Mesendoderm (in vitro differentiated cells): ENCODE measurements at regions not wholly inside any gene's neighbourhood (a gene's known extent, or its start where the extent isn't known, plus 50 kb on each side); places are given as distances from the start of the nearest gene placed in this dataset.

ENCODE experiments used
- DNase-seq: peaks from one replicate; pipeline ENCODE4 v3.0.0; 2013
- H2AK5ac ChIP-seq: 2 replicates; pipeline ENCODE4 v1.6.1; 2013; ENCODE audit warnings: low read length, inconsistent platforms
- H2BK120ac ChIP-seq: 2 replicates; pipeline ENCODE4 v1.6.1; 2013; ENCODE audit warnings: low read depth, mild to moderate bottlenecking, low read length, moderate library complexity, mixed read lengths
- H2BK15ac ChIP-seq: replicated peaks from 2 replicates; pipeline ENCODE4 v1.6.1; 2013; ENCODE audit warnings: low read depth, mild to moderate bottlenecking, moderate library complexity
- H2BK5ac ChIP-seq: 2 replicates; pipeline ENCODE4 v1.6.1; 2013; ENCODE audit warnings: low read length, inconsistent platforms
- H3K18ac ChIP-seq: 2 replicates; pipeline ENCODE4 v1.6.1; 2013; ENCODE audit warnings: mild to moderate bottlenecking, low read length, mixed read lengths
- H3K23ac ChIP-seq: one replicate; pipeline ENCODE4 v1.6.1; 2013; ENCODE audit warnings: low read length
- H3K27ac ChIP-seq: 2 replicates; pipeline ENCODE4 v1.5.1; 2013; ENCODE audit warnings: low read depth, mild to moderate bottlenecking, inconsistent platforms, low read length, moderate library complexity
- H3K27me3 ChIP-seq: 2 replicates; pipeline ENCODE4 v1.6.1; 2013; ENCODE audit warnings: low read length, control low read depth, mild to moderate bottlenecking, inconsistent platforms; ENCODE audit not compliant: insufficient read depth, poor library complexity
- H3K36me3 ChIP-seq: 2 replicates; pipeline ENCODE4 v1.6.1; 2013; ENCODE audit warnings: low read length, inconsistent platforms; ENCODE audit not compliant: control insufficient read depth, insufficient read depth
- H3K4ac ChIP-seq: one replicate; pipeline ENCODE4 v1.6.1; 2013; ENCODE audit warnings: low read depth, mild to moderate bottlenecking, low read length, moderate library complexity
- H3K4me1 ChIP-seq: 2 replicates; pipeline ENCODE4 v1.6.1; 2013; ENCODE audit warnings: low read depth, low read length, inconsistent platforms; ENCODE audit not compliant: control insufficient read depth
- H3K4me2 ChIP-seq: 2 replicates; pipeline ENCODE4 v1.6.1; 2013; ENCODE audit warnings: low read length
- H3K4me3 ChIP-seq: 2 replicates; pipeline ENCODE4 v1.5.1; 2013; ENCODE audit warnings: mild to moderate bottlenecking, low read length
- H3K56ac ChIP-seq: one replicate; pipeline ENCODE4 v1.6.1; 2013; ENCODE audit warnings: low read length
- H3K79me1 ChIP-seq: 2 replicates; pipeline ENCODE4 v1.6.1; 2013; ENCODE audit warnings: low read length, inconsistent platforms
- H3K79me2 ChIP-seq: 2 replicates; pipeline ENCODE4 v1.6.1; 2013; ENCODE audit warnings: mild to moderate bottlenecking, low read length; ENCODE audit not compliant: control insufficient read depth, insufficient read depth
- H3K9ac ChIP-seq: 2 replicates; pipeline ENCODE4 v1.6.1; 2013; ENCODE audit warnings: low read length, inconsistent platforms
- H4K5ac ChIP-seq: one replicate; pipeline ENCODE4 v1.6.1; 2013; ENCODE audit warnings: low read length
- H4K8ac ChIP-seq: one replicate; pipeline ENCODE4 v1.6.1; 2013; ENCODE audit warnings: low read depth, mild to moderate bottlenecking, control low read depth, low read length, moderate library complexity
- WGBS: extraction: QIAGEN DNeasy Blood & Tissue Kit; methylation state at CpG from one replicate; pipeline ENCODE4 v1.1.7; 2013; ENCODE audit warnings: low lambda C conversion rate, missing lambda C conversion rate; ENCODE audit not compliant: insufficient coverage; ENCODE audit errors: extremely low coverage; 5-methylcytosine and 5-hydroxymethylcytosine counted together

DNA sequence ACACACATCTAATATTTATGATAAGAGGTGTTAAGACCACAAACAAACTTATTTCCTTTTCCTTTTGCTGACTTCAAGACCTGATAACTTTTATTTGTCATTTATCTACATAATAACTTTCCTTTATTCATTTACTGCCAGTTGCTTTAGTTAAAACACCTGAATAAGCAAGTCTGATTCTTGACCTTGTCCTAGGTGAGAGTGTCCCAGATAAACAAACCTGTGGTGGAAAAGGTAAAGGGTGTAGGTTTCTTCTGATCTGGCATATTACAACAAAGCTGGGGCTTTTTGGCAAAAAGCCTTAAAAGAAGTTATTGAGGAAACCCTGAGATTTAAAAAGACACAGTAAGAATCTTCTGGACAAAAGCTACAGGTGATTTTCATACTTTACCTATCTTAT, 191.5 kb downstream of the ZBBX start:
- Histone ChIP-seq H3K27me3 (no peaks in the 10 kb centered on the region), H3K56ac (no peak overlapping the region), H2BK120ac (no peak overlapping the region), H3K4me1 (no peaks in the 10 kb centered on the region), H3K36me3 (no peaks in the 10 kb centered on the region), H3K23ac (no peak overlapping the region), H2AK5ac (no peak overlapping the region), H2BK15ac (no peak overlapping the region), H2BK5ac (no peak overlapping the region), H3K27ac (no peak overlapping the region), H4K8ac (no peak overlapping the region), H4K5ac (no peak overlapping the region), H3K18ac (no peak overlapping the region), H3K9ac (no peak overlapping the region), H3K4me2 (no peak overlapping the region), H3K4ac (no peak overlapping the region), H3K79me1 (no peaks in the 10 kb centered on the region), H3K4me3 (no peak overlapping the region), H3K79me2 (no peaks in the 10 kb centered on the region)
- DNase-seq: no peak

DNA sequence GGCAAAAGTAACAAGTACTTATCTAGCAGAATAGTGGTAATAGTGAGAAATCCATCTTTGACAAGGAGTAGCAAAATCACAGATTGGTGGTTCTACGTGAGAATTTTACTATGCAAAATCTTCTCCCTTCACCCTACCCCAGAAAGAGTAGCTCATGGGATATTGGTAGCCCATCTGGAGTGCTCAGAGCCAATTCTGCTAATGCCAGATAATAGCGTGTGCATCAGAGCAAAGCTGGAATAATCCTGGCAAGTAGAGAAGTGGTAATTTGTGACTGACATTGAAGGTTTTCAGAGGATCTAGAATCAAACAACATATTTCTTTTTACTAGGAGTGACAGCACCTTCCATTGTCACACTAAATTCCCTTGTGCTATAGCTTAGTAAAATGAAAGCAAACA, 192.9 kb downstream of the ZBBX start:
- Histone ChIP-seq H3K4ac (no peak overlapping the region), H4K8ac (no peak overlapping the region), H3K27me3 (no peaks in the 10 kb centered on the region), H4K5ac (no peak overlapping the region), H2BK5ac (no peak overlapping the region), H3K79me1 (no peaks in the 10 kb centered on the region), H3K23ac (no peak overlapping the region), H3K56ac (no peak overlapping the region), H3K27ac (no peak overlapping the region), H3K18ac (no peak overlapping the region), H2AK5ac (no peak overlapping the region), H3K4me3 (no peak overlapping the region), H3K4me1 (no peaks in the 10 kb centered on the region), H3K4me2 (no peak overlapping the region), H2BK120ac (no peak overlapping the region), H3K9ac (no peak overlapping the region), H3K79me2 (no peaks in the 10 kb centered on the region), H3K36me3 (no peaks in the 10 kb centered on the region), H2BK15ac (no peak overlapping the region)
- WGBS: no CpG with 5 or more reads among the region's 2 CpGs
- DNase-seq: no peak

DNA sequence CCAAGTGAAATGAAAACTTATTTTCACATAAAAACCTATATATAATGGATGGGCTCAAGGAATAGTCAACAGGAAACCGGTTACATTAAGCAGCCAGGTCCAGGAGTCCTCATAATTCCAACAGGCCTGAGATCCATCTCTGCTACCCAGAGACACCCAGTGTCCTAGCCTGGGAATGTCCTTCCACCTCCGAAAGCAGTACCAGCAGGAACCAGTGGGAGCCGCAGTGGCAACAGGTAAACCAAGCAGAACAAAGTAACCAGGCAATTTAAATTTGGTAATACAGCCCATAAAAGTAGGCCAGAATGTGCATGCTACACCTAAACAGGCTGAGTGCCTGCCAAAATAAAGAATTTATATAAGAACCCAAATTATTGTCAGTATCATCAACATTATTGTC, 195.6 kb downstream of the ZBBX start:
- Histone ChIP-seq H2BK120ac (no peak overlapping the region), H3K4me3 (no peak overlapping the region), H4K5ac (no peak overlapping the region), H2BK15ac (no peak overlapping the region), H3K79me1 (no peaks in the 10 kb centered on the region), H3K4me1 (no peaks in the 10 kb centered on the region), H2AK5ac (no peak overlapping the region), H3K18ac (no peak overlapping the region), H3K79me2 (no peaks in the 10 kb centered on the region), H2BK5ac (no peak overlapping the region), H3K9ac (no peak overlapping the region), H3K4ac (no peak overlapping the region), H4K8ac (no peak overlapping the region), H3K27me3 (no peaks in the 10 kb centered on the region), H3K27ac (no peak overlapping the region), H3K56ac (no peak overlapping the region), H3K23ac (no peak overlapping the region), H3K36me3 (no peaks in the 10 kb centered on the region), H3K4me2 (no peak overlapping the region)
- DNase-seq: peak; percentile 68
- no CpG with 5 or more reads among the region's 3 CpGs for WGBS

DNA sequence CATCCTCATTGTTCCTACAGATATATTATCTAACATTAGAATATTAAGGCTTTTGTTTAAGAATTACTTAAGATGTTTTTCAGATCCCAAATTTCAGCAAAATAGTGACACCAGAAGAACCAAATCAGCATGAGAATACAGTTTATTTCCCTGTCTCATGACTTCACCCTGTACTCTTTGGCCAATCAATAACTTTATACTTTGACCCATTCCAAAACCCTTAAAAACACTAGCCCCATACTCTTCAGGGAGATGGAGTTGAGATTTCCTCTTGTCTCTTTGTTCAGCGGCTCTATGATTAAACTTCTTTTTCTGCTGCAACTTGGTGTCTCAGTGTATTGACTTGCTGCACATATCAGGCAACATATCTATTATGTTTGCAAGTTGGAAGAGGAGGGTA, 207.7 kb downstream of the ZBBX start:
- DNase-seq: no peak
- WGBS: no CpG with 5 or more reads among the region's 1 CpG

DNA sequence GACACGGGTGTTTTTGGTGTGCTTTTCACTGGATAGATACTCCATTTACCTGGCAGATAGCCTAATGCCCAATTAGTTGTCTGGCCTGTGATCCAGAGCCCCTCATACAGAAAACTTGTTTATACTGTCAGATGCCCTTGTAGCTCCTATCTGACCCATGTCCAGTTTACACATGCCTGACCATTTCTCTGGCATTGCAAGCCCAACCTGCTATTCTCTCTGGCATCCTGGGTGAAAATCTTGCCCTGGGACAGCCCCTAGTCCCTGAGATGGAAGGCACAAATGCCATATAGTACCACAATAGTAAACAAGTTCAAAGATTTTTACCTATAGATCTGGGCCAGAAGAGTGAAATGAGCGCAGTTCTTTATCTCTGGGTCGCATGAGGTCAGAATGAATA, 212.6 kb downstream of the ZBBX start:
- H3K9ac ChIP-seq: no peak overlapping the region
- H3K27ac ChIP-seq: no peak overlapping the region
- WGBS: no CpG with 5 or more reads among the region's 3 CpGs
- H3K36me3 ChIP-seq: no peaks in the 10 kb centered on the region
- no peak overlapping the region for H3K56ac ChIP-seq
- no peak overlapping the region for H4K5ac ChIP-seq
- DNase-seq: no peak
- no peak overlapping the region for H2AK5ac ChIP-seq
- H3K4me2 ChIP-seq: no peak overlapping the region
- H2BK15ac ChIP-seq: no peak overlapping the region
- H3K79me2 ChIP-seq: no peaks in the 10 kb centered on the region
- H3K23ac ChIP-seq: no peak overlapping the region
- no peak overlapping the region for H3K4ac ChIP-seq
- no peak overlapping the region for H4K8ac ChIP-seq
- no peak overlapping the region for H3K4me3 ChIP-seq
- H3K79me1 ChIP-seq: no peaks in the 10 kb centered on the region
- no peak overlapping the region for H3K18ac ChIP-seq
- no peaks in the 10 kb centered on the region for H3K27me3 ChIP-seq
- H2BK120ac ChIP-seq: no peak overlapping the region
- no peak overlapping the region for H2BK5ac ChIP-seq
- H3K4me1 ChIP-seq: no peaks in the 10 kb centered on the region

More for the DNA sequence above, 207.7 kb downstream of the ZBBX start:
- H2AK5ac ChIP-seq: no peak overlapping the region
- no peak overlapping the region for H3K23ac ChIP-seq
- H4K5ac ChIP-seq: no peak overlapping the region
- no peaks in the 10 kb centered on the region for H3K4me1 ChIP-seq
- H3K27me3 ChIP-seq: no peaks in the 10 kb centered on the region
- no peaks in the 10 kb centered on the region for H3K79me1 ChIP-seq
- no peaks in the 10 kb centered on the region for H3K36me3 ChIP-seq
- no peak overlapping the region for H3K56ac ChIP-seq
- H3K4me3 ChIP-seq: no peak overlapping the region
- no peak overlapping the region for H3K9ac ChIP-seq
- H2BK5ac ChIP-seq: no peak overlapping the region
- H4K8ac ChIP-seq: no peak overlapping the region
- no peaks in the 10 kb centered on the region for H3K79me2 ChIP-seq
- H3K4ac ChIP-seq: no peak overlapping the region
- H2BK120ac ChIP-seq: no peak overlapping the region
- H3K18ac ChIP-seq: no peak overlapping the region
- H3K4me2 ChIP-seq: no peak overlapping the region
- H2BK15ac ChIP-seq: no peak overlapping the region
- H3K27ac ChIP-seq: no peak overlapping the region

DNA sequence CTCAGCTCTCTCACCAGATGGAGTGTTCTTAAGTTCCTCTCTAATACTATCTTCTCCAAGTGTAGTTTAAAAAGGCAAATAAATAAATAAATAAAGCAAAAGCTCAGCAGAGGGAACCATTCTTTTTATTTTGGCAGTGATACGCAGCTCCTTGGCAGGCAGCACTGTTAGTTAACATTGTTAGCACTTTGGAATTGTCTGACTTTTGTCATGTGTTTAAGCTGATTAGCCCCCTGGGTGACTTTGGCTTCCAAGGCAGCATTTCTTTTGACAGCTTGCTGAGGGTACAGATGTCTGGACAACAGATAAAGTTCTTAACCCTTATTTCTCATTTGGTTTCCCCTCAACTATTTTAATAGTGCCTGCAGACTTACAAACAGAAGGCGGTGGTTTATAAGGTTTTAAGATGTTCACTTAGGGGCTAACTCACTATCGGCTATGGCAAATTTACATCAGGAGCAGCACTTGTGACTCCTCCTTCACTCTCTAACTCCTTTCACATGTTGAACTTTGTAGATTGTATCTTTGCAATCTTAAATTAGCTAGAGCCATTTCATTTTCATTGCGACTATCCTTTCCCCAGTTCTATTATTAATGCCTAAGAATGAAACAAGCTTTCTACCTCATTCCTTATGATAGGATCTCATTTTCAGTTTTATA, 213.4 kb downstream of the ZBBX start:
- no CpG with 5 or more reads among the region's 4 CpGs for WGBS
- Histone ChIP-seq H4K5ac (no peak overlapping the region), H3K27ac (no peak overlapping the region), H3K79me1 (no peaks in the 10 kb centered on the region), H3K36me3 (no peaks in the 10 kb centered on the region), H3K27me3 (no peaks in the 10 kb centered on the region), H3K4me1 (no peaks in the 10 kb centered on the region), H4K8ac (no peak overlapping the region), H3K79me2 (no peaks in the 10 kb centered on the region), H2BK5ac (no peak overlapping the region), H3K56ac (no peak overlapping the region), H2BK120ac (no peak overlapping the region), H3K23ac (no peak overlapping the region), H3K9ac (no peak overlapping the region), H3K4me3 (no peak overlapping the region), H3K4ac (no peak overlapping the region), H2AK5ac (no peak overlapping the region), H2BK15ac (no peak overlapping the region), H3K4me2 (no peak overlapping the region), H3K18ac (no peak overlapping the region)
- peak; percentile 65 for DNase-seq
